ENCODE measurements at regions not wholly inside any gene's neighbourhood (a gene's known extent, or its start where the extent isn't known, plus 50 kb on each side); places are given as distances from the start of the nearest gene placed in this dataset.
A peak's percentile ranks its signal among the peaks of the same experiment; 100 is the strongest.

DNA sequence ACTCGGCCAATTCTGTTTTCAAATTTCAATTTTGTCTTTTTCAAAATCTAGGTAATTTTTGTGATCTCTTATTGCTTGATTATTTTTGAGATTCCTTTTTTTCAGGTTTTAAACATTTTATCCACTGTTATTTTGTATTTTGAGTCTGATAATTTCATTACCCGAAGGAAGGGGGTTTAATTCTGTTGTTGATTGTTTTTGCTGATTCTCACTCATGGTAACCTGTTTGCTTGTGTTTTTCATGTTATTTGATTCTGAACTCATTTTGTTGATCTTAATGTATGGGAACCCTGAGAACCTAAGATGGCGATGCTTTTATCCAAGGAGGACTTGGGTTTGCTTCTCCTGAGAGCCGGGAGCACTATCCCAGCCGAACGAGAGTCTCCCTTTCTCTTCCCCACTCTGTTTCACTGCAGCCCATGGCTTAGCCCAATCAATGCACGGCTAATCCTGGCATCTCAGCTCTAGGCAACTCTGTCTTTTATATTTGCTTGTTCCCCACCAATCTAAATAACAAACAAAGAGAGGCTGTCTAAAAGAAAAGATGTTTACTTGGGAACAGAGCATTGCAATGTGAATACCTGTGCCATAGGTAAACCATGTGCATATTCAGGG is 73.2 kb upstream of the ZCCHC2 start:
- Histone ChIP-seq H3K36me3 (no peaks in the 10 kb centered on the region), H3K9me3 (ENCODE audit: low read depth) (no peaks in the 10 kb centered on the region)
- no peak for DNase-seq (ENCODE audit: low read depth in 1 of 2, low spot score in 1 of 2)

DNA sequence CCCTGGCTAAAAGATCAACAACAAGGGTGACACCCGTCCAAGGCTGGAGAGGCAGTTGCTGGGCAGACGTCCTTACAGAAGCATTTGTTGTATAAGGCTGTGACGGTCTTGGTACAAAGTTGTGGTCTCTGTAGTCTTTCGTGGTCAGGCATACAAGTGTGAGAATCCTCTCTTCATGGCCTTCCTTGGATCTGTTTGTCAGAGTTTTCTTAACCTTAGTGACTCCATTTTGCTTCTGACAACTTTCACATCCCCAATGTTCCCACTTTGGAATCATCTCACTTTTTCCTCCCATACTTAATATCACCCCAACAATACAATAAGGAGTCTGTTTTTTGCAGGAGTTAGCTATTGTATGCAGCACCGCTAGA is 72.7 kb upstream of the ZCCHC2 start:
- DNase-seq (ENCODE audit: low read depth in 1 of 2, low spot score in 1 of 2): peak in 1 of 2 donors; percentile 5
- Histone ChIP-seq H3K4me1 (ENCODE audit: low read depth) (no peaks in the 10 kb centered on the region), H3K4me3 (no peak overlapping the region), H3K9me3 (ENCODE audit: low read depth) (no peaks in the 10 kb centered on the region), H3K27ac (no peak overlapping the region), H3K36me3 (no peaks in the 10 kb centered on the region), H3K27me3 (no peaks in the 10 kb centered on the region)
- TF ChIP-seq, protein P1, sequence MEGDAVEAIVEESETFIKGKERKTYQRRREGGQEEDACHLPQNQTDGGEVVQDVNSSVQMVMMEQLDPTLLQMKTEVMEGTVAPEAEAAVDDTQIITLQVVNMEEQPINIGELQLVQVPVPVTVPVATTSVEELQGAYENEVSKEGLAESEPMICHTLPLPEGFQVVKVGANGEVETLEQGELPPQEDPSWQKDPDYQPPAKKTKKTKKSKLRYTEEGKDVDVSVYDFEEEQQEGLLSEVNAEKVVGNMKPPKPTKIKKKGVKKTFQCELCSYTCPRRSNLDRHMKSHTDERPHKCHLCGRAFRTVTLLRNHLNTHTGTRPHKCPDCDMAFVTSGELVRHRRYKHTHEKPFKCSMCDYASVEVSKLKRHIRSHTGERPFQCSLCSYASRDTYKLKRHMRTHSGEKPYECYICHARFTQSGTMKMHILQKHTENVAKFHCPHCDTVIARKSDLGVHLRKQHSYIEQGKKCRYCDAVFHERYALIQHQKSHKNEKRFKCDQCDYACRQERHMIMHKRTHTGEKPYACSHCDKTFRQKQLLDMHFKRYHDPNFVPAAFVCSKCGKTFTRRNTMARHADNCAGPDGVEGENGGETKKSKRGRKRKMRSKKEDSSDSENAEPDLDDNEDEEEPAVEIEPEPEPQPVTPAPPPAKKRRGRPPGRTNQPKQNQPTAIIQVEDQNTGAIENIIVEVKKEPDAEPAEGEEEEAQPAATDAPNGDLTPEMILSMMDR (IDR thresholded peaks at IDR 0.05; ENCODE audit: low read depth, low read length): no peak

More for the DNA sequence above, 73.2 kb upstream of the ZCCHC2 start:
- no peak overlapping the region for H3K4me3 ChIP-seq
- no peaks in the 10 kb centered on the region for H3K27me3 ChIP-seq
- TF ChIP-seq, protein P1 (IDR thresholded peaks at IDR 0.05; ENCODE audit: low read depth, low read length): no peak
- H3K4me1 ChIP-seq (ENCODE audit: low read depth): no peaks in the 10 kb centered on the region
- no peak overlapping the region for H3K27ac ChIP-seq

DNA sequence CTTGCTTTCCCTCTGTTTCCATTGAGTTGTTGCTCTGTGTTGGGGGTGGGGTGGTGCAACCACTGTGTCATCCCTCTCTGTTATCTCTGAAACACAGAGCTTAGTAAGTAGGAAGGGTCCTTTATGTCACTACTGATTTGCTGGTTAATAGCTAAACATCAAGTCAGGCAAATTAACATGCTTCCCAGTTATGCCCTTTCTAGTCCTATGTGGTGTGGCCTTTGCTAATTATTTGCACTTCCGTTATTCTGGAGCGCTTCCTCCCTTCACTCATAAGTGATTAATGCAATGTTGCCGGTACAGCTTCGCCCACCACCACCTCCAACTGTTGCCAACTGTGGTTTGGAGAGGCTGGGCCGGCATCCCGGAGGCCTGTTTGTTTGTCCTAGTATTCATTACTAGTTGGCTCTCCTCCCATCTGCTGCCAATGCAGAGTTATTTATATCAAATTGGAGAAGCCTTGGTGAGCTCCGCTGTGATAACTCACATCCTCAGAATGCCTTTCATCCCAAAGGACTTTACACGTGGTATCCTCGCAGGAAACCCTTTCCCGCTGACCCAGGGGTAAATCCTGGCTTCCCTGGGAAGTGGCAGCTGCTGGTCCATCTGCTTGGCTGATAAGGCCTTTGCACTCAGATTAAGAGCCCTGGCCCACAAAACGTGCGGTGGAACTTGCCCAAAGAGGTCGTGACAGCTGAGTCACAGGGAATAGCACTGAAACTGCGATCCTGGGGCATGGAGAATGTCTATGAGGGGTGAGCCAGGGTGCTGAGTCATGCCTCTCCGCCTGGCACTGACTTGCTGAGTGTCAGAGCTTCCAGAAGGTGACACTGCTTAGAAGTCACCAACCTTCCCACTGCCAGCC is 72.0 kb upstream of the ZCCHC2 start:
- H3K27me3 ChIP-seq: no peaks in the 10 kb centered on the region
- DNase-seq (ENCODE audit: low read depth in 1 of 2, low spot score in 1 of 2): peak; percentile 19 to 79
- no peaks in the 10 kb centered on the region for H3K4me1 ChIP-seq (ENCODE audit: low read depth)
- TF ChIP-seq, protein P1 (IDR thresholded peaks at IDR 0.05; ENCODE audit: low read depth, low read length): no peak
- no peaks in the 10 kb centered on the region for H3K9me3 ChIP-seq (ENCODE audit: low read depth)
- no peaks in the 10 kb centered on the region for H3K36me3 ChIP-seq
- no peak overlapping the region for H3K4me3 ChIP-seq
- no peak overlapping the region for H3K27ac ChIP-seq

DNA sequence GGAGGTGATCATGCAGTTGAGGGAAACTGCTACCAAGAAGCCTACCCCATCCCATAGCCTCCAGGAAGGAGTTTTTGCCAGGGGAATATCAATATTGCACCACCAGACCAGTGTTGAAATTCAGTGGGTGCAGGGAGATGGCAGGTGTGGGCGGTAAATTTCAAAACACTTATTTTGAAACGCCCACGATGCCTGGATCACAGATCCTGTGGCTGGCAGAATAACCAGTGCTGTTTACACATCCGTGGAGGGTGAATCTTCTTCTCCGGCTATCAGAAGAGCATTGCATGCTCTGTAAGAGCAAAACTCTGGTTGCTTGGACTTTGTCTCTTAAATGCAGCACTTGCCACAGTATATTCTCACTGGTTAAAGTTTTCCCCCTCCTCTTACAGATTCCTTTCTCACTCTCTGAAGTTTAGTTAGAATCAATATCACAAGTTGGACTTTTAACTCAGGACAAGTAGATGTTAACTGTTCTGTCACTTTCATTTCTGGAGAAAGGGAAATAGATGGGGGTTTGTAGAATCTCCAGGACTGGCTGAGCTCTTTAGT is 70.5 kb upstream of the ZCCHC2 start:
- peak in 1 of 2 donors; percentile 60 for DNase-seq (ENCODE audit: low read depth in 1 of 2, low spot score in 1 of 2)
- no peak overlapping the region for H3K4me3 ChIP-seq
- H3K27me3 ChIP-seq: no peaks in the 10 kb centered on the region
- H3K36me3 ChIP-seq: no peaks in the 10 kb centered on the region
- H3K27ac ChIP-seq: no peak overlapping the region
- no peaks in the 10 kb centered on the region for H3K9me3 ChIP-seq (ENCODE audit: low read depth)
- H3K4me1 ChIP-seq (ENCODE audit: low read depth): no peaks in the 10 kb centered on the region
- TF ChIP-seq, protein P1 (IDR thresholded peaks at IDR 0.05; ENCODE audit: low read depth, low read length): no peak

DNA sequence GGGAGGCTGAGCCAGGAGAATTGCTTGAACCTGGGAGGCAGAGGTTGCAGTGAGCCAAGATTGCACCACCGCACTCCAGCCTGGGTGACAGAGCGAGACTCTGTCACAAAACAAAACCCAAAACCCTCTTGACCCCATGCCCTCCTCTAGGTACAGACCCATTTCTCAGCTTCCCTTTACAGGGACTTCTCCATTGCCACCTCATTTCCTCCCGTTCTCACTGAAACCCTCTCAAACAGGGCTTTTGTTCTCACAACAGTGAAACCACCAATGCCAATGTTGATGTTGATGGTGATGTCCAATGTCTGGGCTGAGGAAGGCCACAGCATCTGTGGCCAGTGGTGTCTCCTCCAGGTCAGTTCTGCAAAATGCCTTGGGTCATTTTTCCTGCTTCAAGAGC is 69.0 kb upstream of the ZCCHC2 start:
- H3K9me3 ChIP-seq (ENCODE audit: low read depth): no peaks in the 10 kb centered on the region
- TF ChIP-seq, protein P1 (IDR thresholded peaks at IDR 0.05; ENCODE audit: low read depth, low read length): no peak
- DNase-seq (ENCODE audit: low read depth in 1 of 2, low spot score in 1 of 2): no peak
- no peaks in the 10 kb centered on the region for H3K4me1 ChIP-seq (ENCODE audit: low read depth)
- no peak overlapping the region for H3K4me3 ChIP-seq
- no peaks in the 10 kb centered on the region for H3K36me3 ChIP-seq
- no peaks in the 10 kb centered on the region for H3K27me3 ChIP-seq
- H3K27ac ChIP-seq: no peak overlapping the region

All from cardiac muscle cell (in vitro differentiated cells and primary cell).